ENCODE measurements at regions not wholly inside any gene's neighbourhood (a gene's known extent, or its start where the extent isn't known, plus 50 kb on each side); places are given as distances from the start of the nearest gene placed in this dataset.

DNA sequence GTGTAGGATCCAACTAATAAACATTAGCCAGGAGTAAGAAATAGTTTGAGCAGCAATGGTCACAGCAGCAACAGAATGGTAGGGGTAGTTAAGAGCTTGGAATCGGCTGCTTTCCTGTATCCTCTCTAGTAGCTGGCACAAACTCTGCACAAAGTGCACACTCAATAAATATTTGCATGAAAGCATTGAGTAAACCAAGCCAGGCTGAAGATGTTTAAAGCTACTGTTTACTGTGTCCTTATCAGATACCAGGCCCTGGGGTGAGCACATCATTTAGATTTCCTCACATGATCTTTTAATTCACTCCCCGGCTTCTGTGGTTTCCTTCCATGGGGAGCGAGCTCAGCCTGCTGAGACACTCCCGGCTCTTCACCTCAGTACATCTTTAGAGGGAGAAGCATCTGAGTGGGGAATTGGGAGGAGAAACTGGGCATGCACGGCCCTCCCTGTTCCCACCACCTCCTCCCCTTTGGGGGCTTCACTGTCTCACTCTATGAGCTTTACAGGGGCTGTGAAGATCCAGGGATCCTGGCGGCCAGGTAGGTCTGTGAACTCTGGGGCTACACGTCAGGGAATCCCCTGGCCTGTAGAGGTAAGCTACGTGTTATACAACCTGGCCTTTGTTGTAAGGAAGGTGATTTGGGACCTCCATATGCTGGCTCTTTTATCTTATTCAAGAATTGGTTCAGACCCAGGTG lies 107.2 kb upstream of the VASH1 start:
- TF ChIP-seq CTCF (IDR thresholded peaks at IDR 0.05; ENCODE audit: insufficient read depth, low read length) (no peak), GABPA (IDR thresholded peaks at IDR 0.05; ENCODE audit: low read depth) (no peak), POLR2AphosphoS5 (IDR thresholded peaks at IDR 0.05; ENCODE audit: low read depth) (no peak), SPI1 (IDR thresholded peaks at IDR 0.05; ENCODE audit: borderline replicate concordance, low read depth) (no peak)
- TF ChIP-seq, protein P1, sequence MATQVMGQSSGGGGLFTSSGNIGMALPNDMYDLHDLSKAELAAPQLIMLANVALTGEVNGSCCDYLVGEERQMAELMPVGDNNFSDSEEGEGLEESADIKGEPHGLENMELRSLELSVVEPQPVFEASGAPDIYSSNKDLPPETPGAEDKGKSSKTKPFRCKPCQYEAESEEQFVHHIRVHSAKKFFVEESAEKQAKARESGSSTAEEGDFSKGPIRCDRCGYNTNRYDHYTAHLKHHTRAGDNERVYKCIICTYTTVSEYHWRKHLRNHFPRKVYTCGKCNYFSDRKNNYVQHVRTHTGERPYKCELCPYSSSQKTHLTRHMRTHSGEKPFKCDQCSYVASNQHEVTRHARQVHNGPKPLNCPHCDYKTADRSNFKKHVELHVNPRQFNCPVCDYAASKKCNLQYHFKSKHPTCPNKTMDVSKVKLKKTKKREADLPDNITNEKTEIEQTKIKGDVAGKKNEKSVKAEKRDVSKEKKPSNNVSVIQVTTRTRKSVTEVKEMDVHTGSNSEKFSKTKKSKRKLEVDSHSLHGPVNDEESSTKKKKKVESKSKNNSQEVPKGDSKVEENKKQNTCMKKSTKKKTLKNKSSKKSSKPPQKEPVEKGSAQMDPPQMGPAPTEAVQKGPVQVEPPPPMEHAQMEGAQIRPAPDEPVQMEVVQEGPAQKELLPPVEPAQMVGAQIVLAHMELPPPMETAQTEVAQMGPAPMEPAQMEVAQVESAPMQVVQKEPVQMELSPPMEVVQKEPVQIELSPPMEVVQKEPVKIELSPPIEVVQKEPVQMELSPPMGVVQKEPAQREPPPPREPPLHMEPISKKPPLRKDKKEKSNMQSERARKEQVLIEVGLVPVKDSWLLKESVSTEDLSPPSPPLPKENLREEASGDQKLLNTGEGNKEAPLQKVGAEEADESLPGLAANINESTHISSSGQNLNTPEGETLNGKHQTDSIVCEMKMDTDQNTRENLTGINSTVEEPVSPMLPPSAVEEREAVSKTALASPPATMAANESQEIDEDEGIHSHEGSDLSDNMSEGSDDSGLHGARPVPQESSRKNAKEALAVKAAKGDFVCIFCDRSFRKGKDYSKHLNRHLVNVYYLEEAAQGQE (IDR thresholded peaks at IDR 0.05; ENCODE audit: insufficient replicate concordance, low read depth), result no peak
- H3K27ac ChIP-seq (replicated peaks), result no peak overlapping the region
- no peak overlapping the region for H3K4me3 ChIP-seq (replicated peaks; ENCODE audit: insufficient read depth, low read length)
- no peak for DNase-seq (ENCODE audit: low read depth in 1 of 2, low spot score in 1 of 2)
- H3K27me3 ChIP-seq (ENCODE audit: insufficient read depth, poor library complexity, severe bottlenecking), result no peaks in the 10 kb centered on the region

- Histone ChIP-seq H3K27me3 (ENCODE audit: insufficient read depth, poor library complexity, severe bottlenecking) (no peaks in the 10 kb centered on the region), H3K4me3 (replicated peaks; ENCODE audit: insufficient read depth, low read length) (no peak overlapping the region), H3K27ac (replicated peaks) (no peak overlapping the region)
- TF ChIP-seq GABPA (IDR thresholded peaks at IDR 0.05; ENCODE audit: low read depth) (no peak), POLR2AphosphoS5 (IDR thresholded peaks at IDR 0.05; ENCODE audit: low read depth) (no peak), CTCF (IDR thresholded peaks at IDR 0.05; ENCODE audit: insufficient read depth, low read length) (no peak), SPI1 (IDR thresholded peaks at IDR 0.05; ENCODE audit: borderline replicate concordance, low read depth) (no peak)
- TF ChIP-seq, protein P1 (IDR thresholded peaks at IDR 0.05; ENCODE audit: insufficient replicate concordance, low read depth), result no peak
- no peak for DNase-seq (ENCODE audit: low read depth in 1 of 2, low spot score in 1 of 2)
These were observed 106.6 kb upstream of the VASH1 start for GRCh38 chr14:76654573-76655108.

DNA sequence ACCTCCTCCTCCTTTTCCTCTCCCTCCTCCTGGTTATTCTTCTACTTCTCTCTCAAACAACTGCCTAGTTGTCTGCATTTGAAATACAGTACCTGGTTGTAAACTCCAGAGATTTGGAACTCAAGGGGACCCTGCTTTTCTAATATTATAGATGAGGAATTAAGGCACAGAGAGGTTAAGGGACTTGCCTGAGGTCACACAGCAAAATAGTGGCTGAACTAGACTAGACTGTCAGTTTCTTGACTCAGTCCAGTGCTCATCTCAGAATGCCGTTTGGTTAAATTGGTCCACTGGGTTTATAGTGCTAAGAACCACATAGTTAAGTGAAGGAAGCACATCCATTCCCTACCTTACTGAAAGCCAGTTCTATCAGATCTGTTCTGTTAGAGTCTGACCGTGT lies 105.9 kb upstream of the VASH1 start:
- H3K27me3 ChIP-seq (ENCODE audit: insufficient read depth, poor library complexity, severe bottlenecking), result no peaks in the 10 kb centered on the region
- H3K4me3 ChIP-seq (replicated peaks; ENCODE audit: insufficient read depth, low read length), result no peak overlapping the region
- no peak for TF ChIP-seq CTCF (IDR thresholded peaks at IDR 0.05; ENCODE audit: insufficient read depth, low read length)
- TF ChIP-seq POLR2AphosphoS5 (IDR thresholded peaks at IDR 0.05; ENCODE audit: low read depth), result no peak
- TF ChIP-seq, protein P1 (IDR thresholded peaks at IDR 0.05; ENCODE audit: insufficient replicate concordance, low read depth), result no peak
- no peak for TF ChIP-seq GABPA (IDR thresholded peaks at IDR 0.05; ENCODE audit: low read depth)
- no peak for TF ChIP-seq SPI1 (IDR thresholded peaks at IDR 0.05; ENCODE audit: borderline replicate concordance, low read depth)
- no peak overlapping the region for H3K27ac ChIP-seq (replicated peaks)
- no peak for DNase-seq (ENCODE audit: low read depth in 1 of 2, low spot score in 1 of 2)

All from HL-60 (cell line).